CD4-positive, alpha-beta T cell treated with Interferon alpha-2 for 1 hour (primary cell): ENCODE measurements at regions not wholly inside any gene's neighbourhood (a gene's known extent, or its start where the extent isn't known, plus 50 kb on each side); places are given as distances from the start of the nearest gene placed in this dataset.
"Not testable (repeated sequence)": the region's sequence is repeated elsewhere in the genome, so short reads cannot be mapped to it uniquely, and the experiment has no call there.

Experiments
- DNase-seq, 2 donors: peaks; one replicate each; pipeline ENCODE4 v3.0.0-alpha.2; 2020 to 2022

GRCh38 chr13:90798381-90798780 is 549.1 kb upstream of the MIR17HG start:
- no peak for DNase-seq

- DNase-seq: peak; percentile 11 to 28
Measured at GRCh38 chr13:90800082-90800746, 547.3 kb upstream of the MIR17HG start.

- no peak for DNase-seq
Measured at GRCh38 chr13:90801621-90802020, 545.9 kb upstream of the MIR17HG start.

DNA sequence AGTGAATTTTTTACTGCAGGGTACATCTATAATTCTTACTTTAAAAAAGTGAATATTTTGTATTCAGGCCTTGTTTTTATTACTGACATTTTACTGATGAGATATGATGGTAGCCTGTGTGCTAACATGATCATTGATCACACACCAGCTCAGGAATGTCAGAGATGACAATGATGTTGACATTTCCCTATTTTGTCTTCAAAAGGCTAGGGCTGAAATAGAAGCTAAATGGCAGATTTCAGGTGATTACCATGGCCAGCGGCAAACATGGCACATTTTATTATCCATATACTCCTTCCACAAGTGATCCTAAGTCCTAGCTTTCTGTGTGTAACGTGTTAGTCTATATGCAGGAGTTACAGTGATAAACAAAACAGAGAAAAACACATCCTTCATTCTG is 544.3 kb upstream of the MIR17HG start:
- no peak for DNase-seq

DNA sequence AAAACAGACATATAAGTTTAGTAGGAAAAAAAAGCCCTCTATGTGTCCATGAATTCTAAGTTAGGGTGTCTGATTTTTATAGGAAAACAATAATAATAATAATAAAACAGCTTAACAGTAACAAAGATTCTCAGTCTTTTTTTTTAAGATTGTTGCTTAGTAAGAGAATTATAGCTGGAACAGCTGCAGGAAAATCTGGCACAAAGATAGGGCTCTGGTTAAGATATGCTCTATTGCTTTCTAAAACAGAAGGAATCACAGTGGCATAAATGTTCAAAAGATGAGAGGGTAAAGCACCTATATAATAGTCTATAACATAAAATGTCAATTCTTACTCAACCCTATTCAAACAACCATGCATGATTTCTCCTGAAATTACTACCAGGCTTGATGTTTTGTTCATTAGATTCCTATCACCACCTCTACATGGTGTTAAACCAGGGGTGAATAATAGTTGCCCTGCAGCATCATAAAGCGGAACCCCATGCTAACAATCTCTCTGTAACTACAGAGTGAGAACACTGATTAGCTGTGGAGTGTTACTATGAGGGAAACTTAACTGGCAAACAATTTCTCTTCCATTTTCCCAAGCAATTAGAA is 541.4 kb upstream of the MIR17HG start:
- no peak for DNase-seq

DNA sequence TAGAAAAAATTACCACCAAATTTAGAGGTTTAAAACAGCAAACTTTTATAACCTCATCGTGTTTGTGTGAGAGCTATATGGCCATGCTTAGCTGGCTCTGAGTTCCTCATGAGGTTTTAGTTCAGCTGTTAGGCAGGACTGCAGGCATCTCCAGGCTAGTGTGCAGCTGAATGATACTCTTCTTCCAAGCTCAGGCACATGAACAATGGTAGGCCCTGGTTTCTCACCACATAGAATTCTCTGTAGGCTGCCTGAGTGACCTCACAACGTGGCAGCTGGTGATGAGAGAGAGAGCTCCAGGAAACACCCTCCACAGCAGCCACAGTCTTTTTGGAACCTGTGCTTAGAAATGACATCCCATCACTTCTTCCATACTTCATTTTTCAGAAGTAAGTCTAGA is 540.6 kb upstream of the MIR17HG start:
- no peak for DNase-seq

DNA sequence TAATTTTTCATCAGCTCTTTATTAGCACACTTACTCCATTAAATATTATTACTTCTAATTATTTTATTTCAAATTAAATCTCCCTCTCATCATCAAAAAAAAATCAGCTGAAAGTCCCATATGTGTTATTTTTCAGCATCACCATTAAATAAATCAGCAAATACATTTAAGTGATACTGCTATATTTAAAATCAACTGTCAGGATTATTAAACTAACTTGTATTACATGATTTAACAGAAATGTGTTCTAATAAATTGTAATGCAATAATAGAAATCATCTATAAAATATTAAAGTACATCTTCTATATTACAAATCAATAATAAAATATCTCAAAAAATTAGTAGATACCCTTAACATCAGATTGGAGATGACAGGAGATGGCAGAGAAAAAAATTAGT is 538.6 kb upstream of the MIR17HG start:
- no peak for DNase-seq

DNA sequence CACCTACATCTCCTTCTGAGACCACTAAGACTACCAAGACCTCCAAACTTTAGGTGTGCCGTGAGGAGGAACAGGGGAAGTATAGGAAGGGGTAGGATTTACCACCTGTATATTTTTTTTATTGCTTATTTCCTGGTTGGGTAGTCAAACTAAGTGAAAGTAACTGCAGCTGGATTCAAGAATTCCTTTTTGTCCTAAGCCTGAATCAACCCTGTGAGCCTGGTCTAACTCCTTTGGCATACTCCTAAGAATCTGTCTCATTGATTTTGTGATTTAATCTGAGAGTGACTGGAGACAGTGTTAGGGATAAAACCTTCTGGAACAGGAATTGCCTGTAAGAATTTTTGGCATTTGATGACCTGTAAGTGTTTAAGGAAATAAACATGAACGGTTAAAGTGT is 523.5 kb upstream of the MIR17HG start:
- DNase-seq: no peak

GRCh38 chr13:90826688-90827087 is 520.8 kb upstream of the MIR17HG start:
- no peak for DNase-seq

DNA sequence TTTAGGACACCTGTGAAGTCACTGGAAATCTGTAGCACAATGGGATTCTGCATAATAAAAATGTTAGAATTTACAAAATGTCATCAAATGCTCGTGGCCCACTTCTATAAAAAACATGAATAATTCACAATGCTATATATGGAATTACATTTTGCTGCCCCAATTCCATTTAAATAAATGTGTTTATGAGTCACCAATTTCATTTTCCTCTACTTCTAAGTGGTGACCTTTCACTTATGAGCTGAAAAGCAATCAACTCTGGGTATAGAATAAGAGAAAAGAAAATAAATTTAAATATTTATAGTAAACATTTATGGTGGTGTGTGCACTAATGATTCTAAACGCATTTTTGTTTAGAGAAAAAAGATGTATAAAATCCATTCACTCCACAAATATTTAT is 516.7 kb upstream of the MIR17HG start:
- no peak for DNase-seq

GRCh38 chr13:90833951-90834350 is 513.5 kb upstream of the MIR17HG start:
- no peak for DNase-seq

GRCh38 chr13:90834700-90835099 is 512.8 kb upstream of the MIR17HG start:
- DNase-seq: no peak

DNA sequence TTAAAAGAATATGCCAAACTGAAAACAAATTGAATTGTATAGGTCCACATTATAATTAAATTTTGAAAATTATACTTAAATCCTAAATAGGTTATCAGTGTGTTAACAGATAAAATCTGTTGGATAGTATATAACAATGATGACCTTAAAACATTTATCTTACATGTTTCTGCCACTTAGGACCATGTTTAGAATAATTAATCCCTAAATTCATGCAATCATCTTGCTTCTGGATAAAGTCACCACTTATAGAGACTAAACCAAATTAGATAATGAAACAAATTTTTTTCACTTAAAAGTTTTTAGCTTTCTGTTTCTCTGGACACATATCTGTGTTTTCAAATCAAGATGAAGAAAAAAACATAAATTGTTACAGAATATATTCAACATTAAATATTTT is 511.7 kb upstream of the MIR17HG start:
- no peak for DNase-seq

- no peak for DNase-seq
Measured at GRCh38 chr13:90838317-90838960, 509.0 kb upstream of the MIR17HG start.

- DNase-seq: no peak
Measured at GRCh38 chr13:90839061-90839460, 508.4 kb upstream of the MIR17HG start.

DNA sequence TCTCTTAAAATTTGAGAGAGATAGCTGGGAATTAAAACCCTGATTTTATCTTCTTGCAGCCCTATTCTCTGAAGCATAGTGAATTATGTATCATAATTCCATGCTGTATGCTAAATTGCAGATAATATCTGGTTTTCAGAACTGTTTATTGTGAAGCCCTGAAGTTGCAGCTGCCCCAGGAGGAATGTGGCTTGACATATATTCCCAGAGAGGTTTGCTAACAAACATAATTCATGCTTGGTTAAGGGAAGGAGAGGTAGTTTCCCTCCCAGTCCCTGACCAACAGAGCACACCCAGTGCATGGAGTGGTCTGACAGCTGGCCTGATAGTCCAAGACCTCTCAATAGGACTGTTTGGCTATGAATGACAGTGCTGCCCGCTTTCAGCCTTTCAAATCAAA is 500.6 kb upstream of the MIR17HG start:
- no peak for DNase-seq

GRCh38 chr13:90853666-90854065 is 493.8 kb upstream of the MIR17HG start:
- DNase-seq: not testable (repeated sequence)

DNA sequence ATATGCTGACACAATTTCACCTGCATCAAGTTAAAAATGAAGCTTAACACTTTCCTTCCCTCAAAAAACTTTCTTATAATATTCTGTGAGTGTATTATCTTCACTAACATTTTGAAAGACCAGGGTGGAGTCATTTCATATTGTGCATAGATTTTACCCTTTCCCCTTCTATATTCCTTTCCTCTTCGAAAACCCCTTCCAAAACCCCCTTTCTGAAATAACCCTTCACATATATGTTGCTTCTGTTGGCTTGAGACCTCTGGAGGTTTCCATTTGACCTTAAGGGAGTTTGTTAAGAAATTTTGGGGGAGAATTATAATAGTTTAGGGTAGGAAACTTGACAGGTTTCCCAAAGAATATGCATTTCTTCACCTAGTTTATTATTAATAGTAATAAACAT is 489.6 kb upstream of the MIR17HG start:
- no peak for DNase-seq

GRCh38 chr13:90866006-90866405 is 481.5 kb upstream of the MIR17HG start:
- no peak for DNase-seq

DNA sequence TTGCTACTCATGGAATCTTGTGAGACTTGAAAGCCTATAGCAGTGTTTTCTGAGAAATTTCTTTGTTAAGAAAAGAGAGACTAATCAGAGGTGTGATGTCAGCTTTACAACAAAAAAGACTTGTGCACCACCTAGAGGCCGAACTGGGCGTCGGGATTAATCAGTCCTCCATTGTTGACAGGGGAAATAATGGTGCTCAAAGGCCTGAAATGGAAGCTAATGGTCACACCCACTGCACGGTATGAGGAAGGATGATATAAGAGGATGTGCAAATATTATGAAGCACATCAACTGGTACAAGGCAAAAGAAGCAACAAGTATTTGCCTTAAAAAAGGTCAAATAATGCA is 480.2 kb upstream of the MIR17HG start:
- DNase-seq: peak; percentile 15 to 43

- DNase-seq: no peak
Measured at GRCh38 chr13:90868321-90868920, 479.1 kb upstream of the MIR17HG start.

- no peak for DNase-seq
Measured at GRCh38 chr13:90869580-90869979, 477.9 kb upstream of the MIR17HG start.

DNA sequence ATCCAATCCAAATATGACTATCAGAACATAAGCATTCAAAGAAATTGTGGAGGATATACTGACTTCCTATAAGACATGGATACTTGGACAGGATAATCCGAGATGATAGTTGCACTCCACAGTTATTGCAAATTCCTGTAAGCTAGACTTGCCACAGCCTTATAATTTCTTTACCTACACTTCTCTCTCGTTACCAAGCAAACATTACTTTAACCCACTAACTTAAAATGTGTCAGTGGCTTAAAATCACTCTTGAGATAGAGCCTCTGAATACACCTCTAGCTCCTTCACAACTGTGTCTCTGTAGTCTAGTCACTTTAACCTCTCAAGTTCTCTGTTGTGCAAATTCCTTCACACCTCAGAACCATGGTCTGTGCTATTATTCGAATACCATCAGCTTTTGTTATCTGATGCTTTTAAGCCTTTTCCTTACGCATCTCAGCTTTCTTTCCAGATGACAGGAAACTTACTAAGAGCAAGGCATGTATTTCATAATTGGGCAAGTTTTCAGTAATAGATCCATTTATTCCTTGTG is 474.9 kb upstream of the MIR17HG start:
- no peak for DNase-seq

GRCh38 chr13:90880790-90881189 is 466.7 kb upstream of the MIR17HG start:
- DNase-seq: no peak
